Upper lobe of left lung (tissue), 6 donors: ENCODE measurements at regions not wholly inside any gene's neighbourhood (a gene's known extent, or its start where the extent isn't known, plus 50 kb on each side); places are given as distances from the start of the nearest gene placed in this dataset.

Experiments used
- ATAC-seq, 2 donors: fragments of 200-7000 bp; cut with Tn5 transposase; one replicate each; pipeline ENCODE4 v1.9.1; 2022; ENCODE audit warnings: mild to moderate bottlenecking in 2 of 2, moderate library complexity in 2 of 2; ENCODE audit not compliant: low FRiP score in 2 of 2
- DNase-seq, 2 donors: peaks; one replicate each; pipeline ENCODE4 v3.0.0-alpha.2; 2019 to 2020
- H3K27ac ChIP-seq, 4 donors: fragments of 200-600 bp; sonication (generic); one replicate each; pipeline ENCODE4 v1.5.1; 2016 to 2019
- H3K27me3 ChIP-seq, 4 donors: fragments of 200-600 bp; sonication (generic); one replicate each; pipeline ENCODE4 v1.5.1; 2017 to 2019
- H3K36me3 ChIP-seq, 4 donors: fragments of 200-600 bp; sonication (generic); one replicate each; pipeline ENCODE4 v1.5.1; 2016 to 2019
- H3K4me1 ChIP-seq, 4 donors: fragments of 200-600 bp; sonication (generic); one replicate each; pipeline ENCODE4 v1.5.1; 2018 to 2019
- H3K4me3 ChIP-seq, 4 donors: fragments of 200-600 bp; sonication (generic); one replicate each; pipeline ENCODE4 v1.5.1; 2017 to 2019; ENCODE audit warnings: mild to moderate bottlenecking in 2 of 4, moderate library complexity in 1 of 4
- H3K9me3 ChIP-seq, 4 donors: fragments of 200-600 bp; sonication (generic); one replicate each; pipeline ENCODE4 v1.5.1; 2018 to 2019
- EP300 ChIP-seq, 4 donors: sonication (generic); formaldehyde crosslinking; IDR thresholded peaks; one replicate each; pipeline ENCODE4 v1.5.1; 2017; ENCODE audit warnings: antibody characterized with exemption in 4 of 4, control low read depth in 2 of 4
- POLR2A ChIP-seq, 4 donors: fragments of 450-650 bp; IDR thresholded peaks; one replicate each; pipeline ENCODE4 v1.5.1; 2016 to 2017; ENCODE audit warnings: antibody characterized with exemption in 4 of 4, mild to moderate bottlenecking in 2 of 4
- POLR2AphosphoS5 ChIP-seq, 2 donors: sonication (generic); formaldehyde crosslinking; IDR thresholded peaks; one replicate each; pipeline ENCODE4 v1.5.1; 2017; ENCODE audit warnings: antibody characterized with exemption in 2 of 2
- WGBS, 2 donors: methylation state at CpG; one replicate each; pipeline ENCODE4 v1.1.5; 2017 to 2018; 5-methylcytosine and 5-hydroxymethylcytosine counted together
- TF ChIP-seq, protein P1 (sequence below), 6 experiments: fragments of 450-650 bp in 4 of 6; fragments of 200-600 bp in 2 of 6; sonication (generic) in 2 of 6; IDR thresholded peaks; one replicate each; pipeline ENCODE4 v1.5.1; 2016 to 2019; ENCODE audit warnings: antibody characterized with exemption in 6 of 6
- donor health status: DM: no; HTN: no; CAD: no; lungs with moderate emphysema.
- donor health status: DM: no; HTN: yes; CAD: no; lungs with severe emphysema.

DNA sequence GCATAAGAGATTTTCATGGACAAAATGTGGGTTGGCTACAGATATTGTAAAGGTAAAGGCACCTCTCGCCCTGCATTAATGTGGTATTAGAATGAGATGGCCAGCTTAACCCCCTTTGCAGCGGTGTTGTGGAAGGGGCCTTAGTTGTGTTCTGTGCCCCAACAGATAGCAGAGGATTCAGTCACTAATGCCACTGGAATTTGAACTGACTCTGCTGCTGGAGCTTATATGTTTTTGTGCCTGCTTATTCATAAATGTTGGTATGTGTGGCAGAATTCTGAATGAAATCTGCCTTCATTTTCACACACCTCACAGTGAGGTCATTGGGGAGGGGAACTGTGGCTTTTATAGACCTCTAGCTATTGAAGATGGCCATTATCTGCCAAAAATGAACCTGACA is 90.7 kb upstream of the ITGA6 start:
- TF ChIP-seq POLR2A (IDR thresholded peaks at IDR 0.05) (no peak), EP300 (IDR thresholded peaks at IDR 0.05) (no peak), POLR2AphosphoS5 (IDR thresholded peaks at IDR 0.05) (no peak)
- TF ChIP-seq, protein P1, sequence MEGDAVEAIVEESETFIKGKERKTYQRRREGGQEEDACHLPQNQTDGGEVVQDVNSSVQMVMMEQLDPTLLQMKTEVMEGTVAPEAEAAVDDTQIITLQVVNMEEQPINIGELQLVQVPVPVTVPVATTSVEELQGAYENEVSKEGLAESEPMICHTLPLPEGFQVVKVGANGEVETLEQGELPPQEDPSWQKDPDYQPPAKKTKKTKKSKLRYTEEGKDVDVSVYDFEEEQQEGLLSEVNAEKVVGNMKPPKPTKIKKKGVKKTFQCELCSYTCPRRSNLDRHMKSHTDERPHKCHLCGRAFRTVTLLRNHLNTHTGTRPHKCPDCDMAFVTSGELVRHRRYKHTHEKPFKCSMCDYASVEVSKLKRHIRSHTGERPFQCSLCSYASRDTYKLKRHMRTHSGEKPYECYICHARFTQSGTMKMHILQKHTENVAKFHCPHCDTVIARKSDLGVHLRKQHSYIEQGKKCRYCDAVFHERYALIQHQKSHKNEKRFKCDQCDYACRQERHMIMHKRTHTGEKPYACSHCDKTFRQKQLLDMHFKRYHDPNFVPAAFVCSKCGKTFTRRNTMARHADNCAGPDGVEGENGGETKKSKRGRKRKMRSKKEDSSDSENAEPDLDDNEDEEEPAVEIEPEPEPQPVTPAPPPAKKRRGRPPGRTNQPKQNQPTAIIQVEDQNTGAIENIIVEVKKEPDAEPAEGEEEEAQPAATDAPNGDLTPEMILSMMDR (IDR thresholded peaks at IDR 0.05): no peak
- Histone ChIP-seq H3K4me1 (peaks cover 16 to 30% (median 18%) of the 10 kb centered on the region in 4 donors), H3K27ac (no peak overlapping the region), H3K36me3 (no peaks in the 10 kb centered on the region), H3K27me3 (no peaks in the 10 kb centered on the region), H3K4me3 (no peak overlapping the region), H3K9me3 (no peaks in the 10 kb centered on the region)
- WGBS, 2 donors: 45 to 50% methylated on average over 2 of the region's 2 CpGs
- DNase-seq (no peak), ATAC-seq (no peak)

DNA sequence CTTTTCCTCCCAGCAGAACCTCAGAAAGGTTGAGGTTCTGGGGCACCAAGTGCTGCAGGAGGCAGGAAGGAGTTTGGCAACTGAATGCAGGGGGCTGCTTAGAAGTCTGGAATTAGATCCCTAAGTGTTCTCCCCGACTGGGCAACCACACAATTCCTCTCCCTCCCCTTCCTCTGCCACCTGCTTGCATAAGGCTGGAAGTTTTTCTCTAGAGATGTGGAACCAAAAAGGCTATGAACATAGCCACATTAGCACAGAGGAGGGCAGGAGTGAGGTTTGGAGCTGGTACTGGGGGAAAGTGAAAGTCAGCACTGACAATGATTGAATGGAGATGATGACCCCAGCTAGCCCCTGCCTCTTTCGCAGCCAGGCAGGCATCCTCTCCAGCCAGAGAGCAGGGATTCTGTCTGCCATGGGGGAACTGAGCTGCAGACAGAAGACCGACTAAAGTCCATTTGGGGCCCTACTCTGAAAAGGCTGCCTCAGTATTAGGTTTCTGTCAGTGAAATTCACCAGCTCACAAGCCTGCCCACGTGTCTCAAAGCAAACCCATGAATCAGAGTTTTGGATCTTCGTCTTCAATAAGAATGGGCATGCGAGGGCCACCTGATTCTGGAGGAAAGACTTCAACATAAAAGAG is 87.9 kb upstream of the ITGA6 start:
- WGBS, 2 donors: 36 to 39% methylated on average over 6 of the region's 6 CpGs
- Histone ChIP-seq H3K4me3 (no peak overlapping the region), H3K27ac (peak overlapping the region in 1 of 4 donors; percentile 80), H3K4me1 (peaks cover 18 to 27% (median 21%) of the 10 kb centered on the region in 4 donors), H3K36me3 (no peaks in the 10 kb centered on the region), H3K9me3 (peaks cover 6 to 10% (median 8%) of the 10 kb centered on the region in 4 donors), H3K27me3 (no peaks in the 10 kb centered on the region)
- no peak for ATAC-seq
- DNase-seq: no peak
- TF ChIP-seq EP300 (IDR thresholded peaks at IDR 0.05) (no peak), POLR2AphosphoS5 (IDR thresholded peaks at IDR 0.05) (no peak), POLR2A (IDR thresholded peaks at IDR 0.05) (no peak)
- TF ChIP-seq, protein P1 (IDR thresholded peaks at IDR 0.05): no peak

DNA sequence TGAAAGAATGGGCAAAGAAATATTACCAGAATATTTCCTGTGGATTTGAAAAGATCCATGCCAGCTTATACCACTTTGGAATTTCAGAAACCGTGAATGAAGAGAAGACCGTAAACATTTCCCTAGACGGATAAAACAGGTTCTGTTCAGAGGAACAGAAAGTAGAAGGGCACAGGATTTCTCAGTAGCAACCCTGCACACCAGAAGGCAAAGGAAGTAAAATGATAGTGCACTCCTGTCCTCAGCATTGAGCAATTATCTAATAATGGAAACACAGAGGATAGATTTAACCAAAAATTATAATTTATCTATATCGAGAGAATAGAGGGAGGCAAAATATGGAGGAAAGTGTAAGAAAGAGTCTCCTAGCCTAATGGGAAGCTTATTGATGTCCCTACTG is 87.0 kb upstream of the ITGA6 start:
- ATAC-seq (no peak), DNase-seq (no peak)
- Histone ChIP-seq H3K36me3 (no peaks in the 10 kb centered on the region), H3K27me3 (no peaks in the 10 kb centered on the region), H3K27ac (peak overlapping the region in 3 of 4 donors; percentile 12 to 80 (median 54)), H3K4me3 (peak overlapping the region in 2 of 4 donors; percentile 0 to 24), H3K4me1 (peaks cover 18 to 27% (median 21%) of the 10 kb centered on the region in 4 donors), H3K9me3 (peaks cover 6 to 13% (median 11%) of the 10 kb centered on the region in 4 donors)
- TF ChIP-seq POLR2A (IDR thresholded peaks at IDR 0.05): no peak
- TF ChIP-seq EP300 (IDR thresholded peaks at IDR 0.05): no peak
- TF ChIP-seq, protein P1 (IDR thresholded peaks at IDR 0.05): no peak
- TF ChIP-seq POLR2AphosphoS5 (IDR thresholded peaks at IDR 0.05): no peak
- 19% methylated on average over 4 of the region's 4 CpGs for WGBS, 2 donors

DNA sequence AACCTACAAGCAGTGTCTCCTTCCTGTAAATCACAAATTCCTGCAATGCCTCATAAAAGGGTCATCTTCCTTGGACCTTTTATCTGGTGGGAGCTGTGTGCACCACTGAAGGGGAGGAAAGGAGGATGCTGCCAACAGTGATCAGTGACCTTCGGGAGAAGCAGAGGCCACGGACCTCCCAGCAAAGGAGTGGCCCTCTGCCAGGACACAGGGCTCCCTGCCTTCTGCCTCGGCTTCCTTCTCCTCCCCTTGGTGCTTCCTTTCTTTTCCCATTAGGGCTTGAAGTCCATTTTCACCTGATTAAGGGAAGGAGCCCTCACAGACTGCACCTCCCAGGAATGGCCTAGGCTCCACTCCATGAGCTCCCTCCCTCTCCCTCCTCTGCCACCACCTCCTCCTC is 85.3 kb upstream of the ITGA6 start:
- peak in 1 of 2 donors; percentile 17 for ATAC-seq
- H3K4me3 ChIP-seq: no peak overlapping the region
- H3K9me3 ChIP-seq: peaks cover 6 to 14% (median 11%) of the 10 kb centered on the region in 4 donors
- peak overlapping the region in 2 of 4 donors; percentile 26 to 80 for H3K27ac ChIP-seq
- H3K36me3 ChIP-seq: no peaks in the 10 kb centered on the region
- TF ChIP-seq POLR2AphosphoS5 (IDR thresholded peaks at IDR 0.05) (no peak), POLR2A (IDR thresholded peaks at IDR 0.05) (no peak), EP300 (IDR thresholded peaks at IDR 0.05) (no peak)
- TF ChIP-seq, protein P1 (IDR thresholded peaks at IDR 0.05): no peak
- 48 to 72% methylated on average over 3 of the region's 3 CpGs for WGBS, 2 donors
- no peaks in the 10 kb centered on the region for H3K27me3 ChIP-seq
- peaks cover 18 to 24% (median 21%) of the 10 kb centered on the region in 4 donors for H3K4me1 ChIP-seq
- no peak for DNase-seq

DNA sequence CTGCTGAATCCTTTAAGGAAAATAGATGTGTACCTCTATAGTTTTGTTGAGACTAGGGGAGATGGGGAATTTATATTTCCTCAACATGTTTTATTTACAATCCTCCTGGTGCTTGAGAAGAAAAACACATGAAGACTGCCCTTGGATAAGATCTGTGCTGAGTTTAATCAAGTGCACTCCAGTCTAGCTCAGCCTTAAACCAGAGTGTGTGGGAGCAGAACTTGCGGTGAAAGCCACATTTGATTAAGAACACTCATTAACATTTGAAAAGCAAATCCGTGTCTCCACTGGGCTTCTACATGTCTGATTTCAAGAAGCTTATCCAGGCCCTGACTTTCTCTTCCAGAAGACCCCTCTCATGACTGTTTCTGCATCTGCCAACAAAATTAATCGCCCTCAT is 84.8 kb upstream of the ITGA6 start:
- Histone ChIP-seq H3K4me3 (no peak overlapping the region), H3K4me1 (peaks cover 18 to 24% (median 21%) of the 10 kb centered on the region in 4 donors), H3K27ac (peak overlapping the region in 1 of 4 donors; percentile 80), H3K9me3 (peaks cover 6 to 18% (median 11%) of the 10 kb centered on the region in 4 donors), H3K36me3 (no peaks in the 10 kb centered on the region), H3K27me3 (no peaks in the 10 kb centered on the region)
- WGBS, 2 donors: 67 to 79% methylated on average over 3 of the region's 3 CpGs
- DNase-seq: no peak
- ATAC-seq: no peak
- TF ChIP-seq POLR2AphosphoS5 (IDR thresholded peaks at IDR 0.05): no peak
- TF ChIP-seq EP300 (IDR thresholded peaks at IDR 0.05): no peak
- TF ChIP-seq, protein P1 (IDR thresholded peaks at IDR 0.05): no peak
- TF ChIP-seq POLR2A (IDR thresholded peaks at IDR 0.05): no peak
